ENCODE measurements at regions not wholly inside any gene's neighbourhood (a gene's known extent, or its start where the extent isn't known, plus 50 kb on each side); places are given as distances from the start of the nearest gene placed in this dataset.
"Not testable (repeated sequence)": the region's sequence is repeated elsewhere in the genome, so short reads cannot be mapped to it uniquely, and the experiment has no call there.

DNA sequence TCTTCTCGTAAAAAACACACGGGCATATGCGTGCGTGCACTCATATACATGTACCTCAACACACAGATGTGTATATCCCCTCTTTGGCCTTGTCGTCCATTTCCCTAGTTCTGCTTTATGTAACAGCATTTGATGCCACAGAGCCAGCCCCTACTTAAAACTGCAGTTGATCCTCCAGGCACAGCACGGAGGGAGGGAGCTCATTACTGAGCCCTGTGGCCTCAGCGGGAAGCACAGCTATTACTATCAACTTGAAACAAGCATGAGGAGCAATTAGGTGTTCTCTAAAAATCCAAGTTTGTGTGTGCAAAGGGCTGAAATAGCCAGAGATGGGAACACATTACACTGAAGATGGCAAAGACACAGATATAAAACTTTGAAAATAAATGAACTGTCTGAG lies 580.9 kb downstream of the GLRX3 start:
- WGBS, 10 experiments: 25 to 90% (median 70%) methylated on average over 1 to 6 of the region's 7 CpGs; no CpG with 5 or more reads in 3 of the 10 experiments
- no peak for ATAC-seq (replicated peaks in 6 of 8)
- in situ Hi-C loops (cut with MboI; ENCODE audit: low pct_unique_long_range_greater_than_20kb in 2 of 9, low sequenced_read_pairs in 9 of 9, unreplicated experiment in 9 of 9): no loop called here
- no peaks in the 10 kb centered on the region for H3K4me1 ChIP-seq (replicated peaks in 1 of 2)
- H3K4me3 ChIP-seq: no peak overlapping the region
- no peak overlapping the region for H3K27ac ChIP-seq

DNA sequence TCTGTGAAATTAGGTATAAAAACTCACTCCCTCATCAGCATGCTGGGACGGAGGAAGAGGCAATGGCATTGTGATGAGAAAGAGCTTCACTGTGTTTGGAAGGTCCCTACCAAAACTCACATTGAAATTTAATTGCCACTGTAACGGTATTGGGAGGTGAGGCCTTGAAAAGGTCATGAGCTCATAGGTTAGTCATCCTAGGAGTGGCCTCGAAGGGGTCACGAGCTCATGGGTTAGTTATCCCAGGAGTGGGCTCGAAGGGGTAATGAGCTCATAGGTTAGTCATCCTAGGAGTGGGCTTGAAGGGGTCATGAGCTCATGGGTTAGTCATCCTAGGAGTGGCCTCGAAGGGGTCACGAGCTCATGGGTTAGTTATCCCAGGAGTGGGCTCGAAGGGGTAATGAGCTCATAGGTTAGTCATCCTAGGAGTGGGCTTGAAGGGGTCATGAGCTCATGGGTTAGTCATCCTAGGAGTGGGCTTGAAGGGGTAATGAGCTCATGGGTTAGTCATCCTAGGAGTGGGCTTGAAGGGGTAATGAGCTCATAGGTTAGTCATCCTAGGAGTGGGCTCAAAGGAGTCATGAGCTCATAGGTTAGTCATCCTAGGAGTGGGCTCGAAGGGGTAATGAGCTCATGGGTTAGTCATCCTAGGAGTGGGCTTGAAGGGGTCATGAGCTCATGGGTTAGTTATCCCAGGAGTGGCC lies 582.7 kb downstream of the GLRX3 start:
- H3K4me1 ChIP-seq (replicated peaks in 1 of 2); ATAC-seq (replicated peaks in 6 of 8); H3K27ac ChIP-seq; in situ Hi-C loops (cut with MboI; ENCODE audit: low pct_unique_long_range_greater_than_20kb in 2 of 9, low sequenced_read_pairs in 9 of 9, unreplicated experiment in 9 of 9); H3K4me3 ChIP-seq: not testable (repeated sequence)
- 30 to 100% (median 33%) methylated on average over 1 to 2 of the region's 9 CpGs; no CpG with 5 or more reads in 5 of the 10 experiments for WGBS, 10 experiments

- WGBS, 10 experiments: 0 to 40% (median 13%) methylated on average over 1 to 2 of the region's 2 CpGs; no CpG with 5 or more reads in 7 of the 10 experiments
- H3K4me1 ChIP-seq (replicated peaks in 1 of 2): no peaks in the 10 kb centered on the region
- in situ Hi-C loops (cut with MboI; ENCODE audit: low pct_unique_long_range_greater_than_20kb in 2 of 9, low sequenced_read_pairs in 9 of 9, unreplicated experiment in 9 of 9): no loop called here
Observed at GRCh38 chr10:130719448-130719752, 583.2 kb downstream of the GLRX3 start.

DNA sequence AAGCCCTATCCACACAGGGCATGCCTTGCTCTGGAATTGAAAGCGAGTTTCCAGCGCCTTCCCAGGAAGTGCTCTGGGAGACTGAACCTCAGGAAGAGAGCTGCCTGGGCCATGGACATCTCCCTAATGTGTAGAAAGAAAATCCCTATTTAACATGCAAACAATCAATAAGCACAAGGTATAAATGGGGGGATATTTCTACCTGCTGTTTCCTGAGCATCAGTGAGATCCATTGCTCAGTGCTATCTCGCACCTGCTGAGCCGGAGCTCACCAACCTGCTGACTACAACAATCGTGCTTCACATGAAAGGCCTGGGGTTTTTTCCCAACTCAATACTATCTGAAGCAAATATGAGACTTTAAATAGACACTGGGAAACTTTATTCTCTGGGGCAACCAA lies 584.0 kb downstream of the GLRX3 start:
- Histone ChIP-seq H3K27ac (no peak overlapping the region), H3K4me1 (replicated peaks in 1 of 2) (no peaks in the 10 kb centered on the region), H3K4me3 (no peak overlapping the region)
- 8 to 83% (median 33%) methylated on average over 2 to 5 of the region's 5 CpGs; no CpG with 5 or more reads in 2 of the 10 experiments for WGBS, 10 experiments
- in situ Hi-C loops (cut with MboI; ENCODE audit: low pct_unique_long_range_greater_than_20kb in 2 of 9, low sequenced_read_pairs in 9 of 9, unreplicated experiment in 9 of 9): no loop called here
- no peak for ATAC-seq (replicated peaks in 6 of 8)

More at GRCh38 chr10:130719448-130719752, 583.2 kb downstream of the GLRX3 start:
- Histone ChIP-seq H3K27ac (no peak overlapping the region), H3K4me3 (no peak overlapping the region)
- no peak for ATAC-seq (replicated peaks in 6 of 8)

- H3K27ac ChIP-seq: no peak overlapping the region
- H3K4me1 ChIP-seq (replicated peaks in 1 of 2): peaks cover 0 to 4% of the 10 kb centered on the region in 2 donors
- in situ Hi-C loops (cut with MboI; ENCODE audit: low pct_unique_long_range_greater_than_20kb in 2 of 9, low sequenced_read_pairs in 9 of 9, unreplicated experiment in 9 of 9): no loop called here
- H3K4me3 ChIP-seq: no peak overlapping the region
- 0 to 64% (median 46%) methylated on average over 1 to 11 of the region's 14 CpGs; no CpG with 5 or more reads in 3 of the 10 experiments for WGBS, 10 experiments
- no peak for ATAC-seq (replicated peaks in 6 of 8)
Observed at GRCh38 chr10:130721971-130722370, 585.8 kb downstream of the GLRX3 start.

DNA sequence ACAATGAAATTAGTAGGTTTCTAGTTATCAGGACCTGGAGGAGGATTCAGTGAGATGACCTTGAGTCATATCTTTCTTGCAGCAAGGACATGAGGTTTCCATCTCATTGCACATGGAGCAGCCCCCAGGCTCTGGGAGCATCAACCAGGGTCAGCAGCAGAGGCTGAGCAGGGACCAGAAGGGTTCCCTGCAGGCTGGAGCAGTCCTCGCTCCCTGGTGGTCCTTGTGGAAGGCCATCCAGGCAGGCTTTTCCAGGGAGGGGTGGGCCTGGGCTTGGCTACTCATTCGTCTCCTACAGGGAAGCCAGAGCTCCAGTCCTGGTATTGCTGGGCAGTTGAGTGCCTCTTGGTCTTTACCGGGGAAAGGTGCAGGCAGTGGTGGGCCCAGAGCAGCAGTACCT lies 587.5 kb downstream of the GLRX3 start:
- peaks cover 0 to 4% of the 10 kb centered on the region in 2 donors for H3K4me1 ChIP-seq (replicated peaks in 1 of 2)
- no peak overlapping the region for H3K27ac ChIP-seq
- in situ Hi-C loops (cut with MboI; ENCODE audit: low pct_unique_long_range_greater_than_20kb in 2 of 9, low sequenced_read_pairs in 9 of 9, unreplicated experiment in 9 of 9): no loop called here
- H3K4me3 ChIP-seq: no peak overlapping the region
- ATAC-seq (replicated peaks in 6 of 8): no peak
- 60 to 80% methylated on average over 1 to 2 of the region's 3 CpGs; no CpG with 5 or more reads in 8 of the 10 experiments for WGBS, 10 experiments

DNA sequence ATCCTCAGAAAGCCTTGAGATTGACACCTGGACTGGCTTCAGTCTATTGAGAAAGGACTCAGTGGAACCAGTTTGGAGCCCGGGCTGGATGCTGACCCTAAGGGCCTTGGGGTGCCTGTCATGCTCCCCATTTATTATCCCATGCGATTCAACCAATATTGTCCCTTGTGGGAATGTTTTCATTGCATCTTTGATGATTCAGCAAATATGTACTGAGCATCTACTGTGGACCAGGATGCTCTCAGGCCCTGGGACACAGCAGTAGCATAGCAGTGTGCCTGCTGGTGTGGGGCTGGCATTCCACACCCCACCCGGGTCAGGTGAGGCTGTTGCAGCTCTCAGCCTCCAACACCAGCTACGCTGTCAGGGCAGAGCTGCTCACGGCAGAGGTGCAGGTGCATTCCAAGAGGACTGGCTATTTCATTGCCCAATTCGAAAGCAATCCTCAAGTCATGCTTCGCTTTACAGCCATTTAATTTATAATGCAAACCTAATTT lies 586.0 kb downstream of the TCERG1L start:
- in situ Hi-C loops (cut with MboI; ENCODE audit: low pct_unique_long_range_greater_than_20kb in 2 of 9, low sequenced_read_pairs in 9 of 9, unreplicated experiment in 9 of 9): no loop called here
- Histone ChIP-seq H3K27ac (no peak overlapping the region), H3K4me1 (replicated peaks in 1 of 2) (peaks cover 0 to 4% of the 10 kb centered on the region in 2 donors), H3K4me3 (no peak overlapping the region)
- no peak for ATAC-seq (replicated peaks in 6 of 8)
- 0 to 82% (median 35%) methylated on average over 1 to 6 of the region's 7 CpGs; no CpG with 5 or more reads in 3 of the 10 experiments for WGBS, 10 experiments

DNA sequence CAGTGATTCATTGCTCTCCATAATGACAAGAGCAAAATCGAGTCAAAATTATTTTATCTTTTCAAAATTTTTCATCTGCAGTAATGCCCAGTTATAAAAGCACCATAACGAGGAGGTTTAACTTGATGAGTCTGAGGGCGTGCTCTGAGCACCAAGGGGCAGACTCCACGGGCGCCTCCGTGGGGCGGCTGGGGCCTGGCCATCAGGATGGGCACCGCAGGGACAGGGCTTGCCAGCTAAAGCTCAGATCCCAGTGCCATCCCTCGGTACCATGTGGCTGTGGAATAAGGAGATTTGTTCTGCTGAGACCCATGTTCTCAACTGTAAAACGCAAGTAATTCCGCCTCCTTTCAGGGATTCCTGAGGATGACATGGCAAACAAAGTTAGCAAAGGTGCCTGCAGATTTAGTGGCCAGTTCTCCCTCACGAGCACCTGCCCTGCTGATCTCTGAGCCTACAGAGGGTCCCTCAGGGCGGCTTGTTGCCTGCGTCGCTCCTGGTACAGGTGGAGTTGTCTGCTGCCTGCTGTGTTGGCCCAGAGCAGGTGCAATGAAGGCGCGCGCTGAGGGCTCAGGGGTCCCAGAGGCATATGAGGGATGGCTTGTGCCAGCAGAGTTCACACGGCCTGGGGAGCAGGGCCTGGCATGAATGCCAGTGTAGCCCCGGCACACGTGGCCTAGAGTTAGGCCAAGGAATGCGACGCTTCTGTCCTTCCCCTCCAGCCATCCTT lies 584.4 kb downstream of the TCERG1L start:
- in situ Hi-C loops (cut with MboI; ENCODE audit: low pct_unique_long_range_greater_than_20kb in 2 of 9, low sequenced_read_pairs in 9 of 9, unreplicated experiment in 9 of 9): no loop called here

GRCh38 chr10:130727766-130728490 lies 583.6 kb downstream of the TCERG1L start:
- in situ Hi-C loops (cut with MboI; ENCODE audit: low pct_unique_long_range_greater_than_20kb in 2 of 9, low sequenced_read_pairs in 9 of 9, unreplicated experiment in 9 of 9): no loop called here
- 0 to 89% (median 60%) methylated on average over 1 to 5 of the region's 15 CpGs; no CpG with 5 or more reads in 1 of the 10 experiments for WGBS, 10 experiments
- Histone ChIP-seq H3K4me3 (no peak overlapping the region), H3K27ac (no peak overlapping the region), H3K4me1 (replicated peaks in 1 of 2) (peaks cover 0 to 4% of the 10 kb centered on the region in 2 donors)
- no peak for ATAC-seq (replicated peaks in 6 of 8)

More for the DNA sequence above, 584.4 kb downstream of the TCERG1L start:
- H3K4me1 ChIP-seq (replicated peaks in 1 of 2): peaks cover 0 to 4% of the 10 kb centered on the region in 2 donors
- no peak overlapping the region for H3K4me3 ChIP-seq
- no peak for ATAC-seq (replicated peaks in 6 of 8)
- H3K27ac ChIP-seq: no peak overlapping the region
- 40 to 94% (median 49%) methylated on average over 2 to 13 of the region's 23 CpGs; no CpG with 5 or more reads in 4 of the 10 experiments for WGBS, 10 experiments

- ATAC-seq (replicated peaks in 6 of 8): no peak
- H3K27ac ChIP-seq: no peak overlapping the region
- H3K4me1 ChIP-seq (replicated peaks in 1 of 2): peaks cover 0 to 4% of the 10 kb centered on the region in 2 donors
- WGBS, 10 experiments: 18 to 100% (median 62%) methylated on average over 1 to 12 of the region's 23 CpGs; no CpG with 5 or more reads in 3 of the 10 experiments
- in situ Hi-C loops (cut with MboI; ENCODE audit: low pct_unique_long_range_greater_than_20kb in 2 of 9, low sequenced_read_pairs in 9 of 9, unreplicated experiment in 9 of 9): no loop called here
- H3K4me3 ChIP-seq: no peak overlapping the region
Observed at GRCh38 chr10:130728531-130729215, 582.8 kb downstream of the TCERG1L start.

GRCh38 chr10:130729876-130730275 lies 581.6 kb downstream of the TCERG1L start:
- no peak overlapping the region for H3K27ac ChIP-seq
- H3K4me1 ChIP-seq (replicated peaks in 1 of 2): peaks cover 0 to 4% of the 10 kb centered on the region in 2 donors
- no peak for ATAC-seq (replicated peaks in 6 of 8)
- no peak overlapping the region for H3K4me3 ChIP-seq
- in situ Hi-C loops (cut with MboI; ENCODE audit: low pct_unique_long_range_greater_than_20kb in 2 of 9, low sequenced_read_pairs in 9 of 9, unreplicated experiment in 9 of 9): no loop called here

- Histone ChIP-seq H3K27ac (no peak overlapping the region), H3K4me3 (no peak overlapping the region), H3K4me1 (replicated peaks in 1 of 2) (no peaks in the 10 kb centered on the region)
- 0 to 30% (median 22%) methylated on average over 1 to 2 of the region's 2 CpGs; no CpG with 5 or more reads in 5 of the 10 experiments for WGBS, 10 experiments
- in situ Hi-C loops (cut with MboI; ENCODE audit: low pct_unique_long_range_greater_than_20kb in 2 of 9, low sequenced_read_pairs in 9 of 9, unreplicated experiment in 9 of 9): no loop called here
- no peak for ATAC-seq (replicated peaks in 6 of 8)
Observed at GRCh38 chr10:130737186-130737585, 574.3 kb downstream of the TCERG1L start.
